Epidermal melanocyte (primary cell): ENCODE measurements at regions not wholly inside any gene's neighbourhood (a gene's known extent, or its start where the extent isn't known, plus 50 kb on each side); places are given as distances from the start of the nearest gene placed in this dataset.

Experiments used
- DNase-seq: peaks from one replicate; pipeline ENCODE4 v3.0.0; 2011; ENCODE audit warnings: low spot score; ENCODE audit not compliant: insufficient read length

- no peak for DNase-seq
These were observed 118.0 kb upstream of the HS6ST1 start for GRCh38 chr2:128436479-128437203.

- DNase-seq = no peak
These were observed 118.5 kb upstream of the HS6ST1 start for GRCh38 chr2:128437204-128437565.

GRCh38 chr2:128438091-128438490, 119.4 kb upstream of the HS6ST1 start:
- no peak for DNase-seq

- DNase-seq = no peak
These were observed 119.9 kb upstream of the HS6ST1 start for GRCh38 chr2:128438586-128438985.

GRCh38 chr2:128439031-128439790, 120.5 kb upstream of the HS6ST1 start:
- DNase-seq = no peak

GRCh38 chr2:128439791-128440665, 121.4 kb upstream of the HS6ST1 start:
- no peak for DNase-seq

- DNase-seq = no peak
These were observed 122.1 kb upstream of the HS6ST1 start for GRCh38 chr2:128440666-128441340.

GRCh38 chr2:128441341-128442052, 122.8 kb upstream of the HS6ST1 start:
- DNase-seq = no peak

- no peak for DNase-seq
These were observed 123.5 kb upstream of the HS6ST1 start for GRCh38 chr2:128442053-128442751.

GRCh38 chr2:128442891-128443302, 124.2 kb upstream of the HS6ST1 start:
- no peak for DNase-seq

GRCh38 chr2:128444121-128444771, 125.6 kb upstream of the HS6ST1 start:
- DNase-seq = no peak

GRCh38 chr2:128444816-128445522, 126.3 kb upstream of the HS6ST1 start:
- no peak for DNase-seq

- no peak for DNase-seq
These were observed 126.8 kb upstream of the HS6ST1 start for GRCh38 chr2:128445523-128445900.

GRCh38 chr2:128446049-128446873, 127.6 kb upstream of the HS6ST1 start:
- DNase-seq = no peak

GRCh38 chr2:128446874-128447537, 128.3 kb upstream of the HS6ST1 start:
- no peak for DNase-seq

GRCh38 chr2:128447538-128447995, 128.9 kb upstream of the HS6ST1 start:
- no peak for DNase-seq
